Keratinocyte (primary cell): ENCODE measurements at regions not wholly inside any gene's neighbourhood (a gene's known extent, or its start where the extent isn't known, plus 50 kb on each side); places are given as distances from the start of the nearest gene placed in this dataset.

Experiments
- DNase-seq: peaks from one replicate; pipeline ENCODE4 v3.0.0-alpha.2; 2011; ENCODE audit warnings: low read depth, missing footprints, low spot score
- FAIRE-seq: peaks from 2 replicates; lab custom pipeline; 2011; peaks lifted over from hg19 to GRCh38; lab: Jason Lieb, UNC
- H2AFZ ChIP-seq: 2 replicates; pipeline ENCODE4 v1.6.0; 2012; ENCODE audit warnings: low read length, control low read depth, inconsistent platforms; ENCODE audit not compliant: control insufficient read depth
- H3K27ac ChIP-seq: 2 replicates; pipeline ENCODE4 v1.5.1; 2011; ENCODE audit warnings: low read length; ENCODE audit not compliant: control insufficient read depth, insufficient read depth
- H3K27me3 ChIP-seq: 3 replicates; pipeline ENCODE4 v1.6.0; 2011; ENCODE audit warnings: low read length; ENCODE audit not compliant: control insufficient read depth, insufficient read depth; ENCODE audit errors: extremely low read depth
- H3K36me3 ChIP-seq, 2 experiments: 2 replicates in 1 of 2; 3 replicates in 1 of 2; pipeline ENCODE4 v1.5.1; 2011; ENCODE audit warnings: low read length in 2 of 2, mild to moderate bottlenecking in 1 of 2; ENCODE audit not compliant: control insufficient read depth in 2 of 2, insufficient read depth in 2 of 2; ENCODE audit errors: extremely low read depth in 1 of 2
- H3K4me1 ChIP-seq: 3 replicates; pipeline ENCODE4 v1.5.1; 2011; ENCODE audit warnings: low read length; ENCODE audit not compliant: control insufficient read depth, insufficient read depth; ENCODE audit errors: extremely low read depth
- H3K4me2 ChIP-seq: 3 replicates; pipeline ENCODE4 v1.6.0; 2011; ENCODE audit warnings: low read depth, low read length; ENCODE audit not compliant: control insufficient read depth, insufficient read depth; ENCODE audit errors: extremely low read depth
- H3K4me3 ChIP-seq, 3 experiments: fragments of 200-600 bp in 1 of 3; sonication (generic) in 1 of 3; 2 replicates in 2 of 3; 3 replicates in 1 of 3; pipeline ENCODE4 v1.5.1; 2011 to 2016; ENCODE audit warnings: low read length in 3 of 3, mild to moderate bottlenecking in 3 of 3, control low read depth in 2 of 3, inconsistent platforms in 1 of 3, low read depth in 1 of 3, mixed read lengths in 1 of 3, mixed run types in 1 of 3, moderate library complexity in 1 of 3; ENCODE audit not compliant: control insufficient read depth in 2 of 3, insufficient read depth in 2 of 3; ENCODE audit errors: extremely low read depth in 1 of 3
- H3K79me2 ChIP-seq: 2 replicates; pipeline ENCODE4 v1.6.0; 2012; ENCODE audit warnings: low read length; ENCODE audit not compliant: control insufficient read depth, insufficient read depth
- H3K9ac ChIP-seq: 3 replicates; pipeline ENCODE4 v1.6.0; 2011; ENCODE audit warnings: low read length; ENCODE audit not compliant: control insufficient read depth, insufficient read depth; ENCODE audit errors: extremely low read depth
- H3K9me1 ChIP-seq: 3 replicates; pipeline ENCODE4 v1.6.0; 2011; ENCODE audit warnings: low read length; ENCODE audit not compliant: control insufficient read depth, insufficient read depth; ENCODE audit errors: extremely low read depth
- H3K9me3 ChIP-seq: 2 replicates; pipeline ENCODE4 v1.5.1; 2012; ENCODE audit warnings: low read depth, low read length; ENCODE audit not compliant: control insufficient read depth
- H4K20me1 ChIP-seq: 3 replicates; pipeline ENCODE4 v1.6.0; 2011; ENCODE audit warnings: low read length; ENCODE audit not compliant: control insufficient read depth, insufficient read depth; ENCODE audit errors: extremely low read depth
- CTCF ChIP-seq, 3 experiments: IDR thresholded peaks in 1 of 3; conservative IDR thresholded peaks in 1 of 3; optimal IDR thresholded peaks in 1 of 3; 2 replicates in 2 of 3; 3 replicates in 1 of 3; pipeline versions ENCODE3 to v1.5.1; 2011; ENCODE audit warnings: low read length in 3 of 3, mild to moderate bottlenecking in 3 of 3, moderate library complexity in 2 of 3, control low read depth in 1 of 3, inconsistent platforms in 1 of 3; ENCODE audit not compliant: insufficient read depth in 2 of 3; ENCODE audit errors: extremely low read depth in 1 of 3
- EZH2 ChIP-seq: IDR thresholded peaks from one replicate; pipeline ENCODE4 v1.6.1; 2012; ENCODE audit warnings: inconsistent platforms, mild to moderate bottlenecking, low read length, moderate library complexity
- dilution Hi-C: fragments of 300-500 bp; cut with MboI; formaldehyde crosslinking; loops from one replicate; pipeline ENCODE4 v1.7.0; 2020; ENCODE audit warnings: low sequenced_read_pairs; ENCODE audit not compliant: extremely low pct_ligation_motif_present

GRCh38 chr9:79485258-79485657 lies 86.5 kb upstream of the TLE4 start:
- H3K4me1 ChIP-seq, result peaks cover 19% of the 10 kb centered on the region
- no peak overlapping the region for H3K27ac ChIP-seq
- no peak for TF ChIP-seq CTCF (optimal IDR thresholded peaks at IDR 0.05 in 1 of 3, IDR thresholded peaks at IDR 0.05 in 1 of 3, conservative IDR thresholded peaks at IDR 0.05 in 1 of 3; ENCODE audit: extremely low read depth in 1 of 3, insufficient read depth in 2 of 3, low read length in 3 of 3)
- TF ChIP-seq EZH2, result no peak
- no peaks in the 10 kb centered on the region for H3K79me2 ChIP-seq
- DNase-seq, result no peak
- no peaks in the 10 kb centered on the region for H4K20me1 ChIP-seq
- H3K9me3 ChIP-seq, result no peaks in the 10 kb centered on the region
- H3K36me3 ChIP-seq, result no peaks in the 10 kb centered on the region
- FAIRE-seq, result no peak
- no peak overlapping the region for H2AFZ ChIP-seq
- no peak overlapping the region for H3K4me2 ChIP-seq
- H3K9ac ChIP-seq, result no peak overlapping the region
- dilution Hi-C loops, result no loop called here
- H3K4me3 ChIP-seq, result no peak overlapping the region
- no peaks in the 10 kb centered on the region for H3K27me3 ChIP-seq
- H3K9me1 ChIP-seq, result no peaks in the 10 kb centered on the region

GRCh38 chr9:79489261-79490000 lies 82.3 kb upstream of the TLE4 start:
- FAIRE-seq (peak; percentile 60), DNase-seq (no peak)
- Histone ChIP-seq H3K4me3 (no peak overlapping the region), H2AFZ (peak overlapping the region; percentile 25), H3K4me2 (peak overlapping the region; percentile 50), H3K27me3 (no peaks in the 10 kb centered on the region), H4K20me1 (no peaks in the 10 kb centered on the region), H3K79me2 (no peaks in the 10 kb centered on the region), H3K27ac (no peak overlapping the region), H3K36me3 (no peaks in the 10 kb centered on the region), H3K4me1 (peaks cover 10% of the 10 kb centered on the region), H3K9me3 (no peaks in the 10 kb centered on the region), H3K9ac (no peak overlapping the region), H3K9me1 (no peaks in the 10 kb centered on the region)
- TF ChIP-seq EZH2, result no peak
- no peak for TF ChIP-seq CTCF (optimal IDR thresholded peaks at IDR 0.05 in 1 of 3, IDR thresholded peaks at IDR 0.05 in 1 of 3, conservative IDR thresholded peaks at IDR 0.05 in 1 of 3; ENCODE audit: extremely low read depth in 1 of 3, insufficient read depth in 2 of 3, low read length in 3 of 3)
- dilution Hi-C loops, result no loop called here
